Heart right ventricle (tissue), 16 donors: ENCODE measurements at regions not wholly inside any gene's neighbourhood (a gene's known extent, or its start where the extent isn't known, plus 50 kb on each side); places are given as distances from the start of the nearest gene placed in this dataset.

Source experiments
- ATAC-seq, 8 donors: fragments of 200-7000 bp; cut with Tn5 transposase; one replicate each; pipeline ENCODE4 v1.9.1; 2020; ENCODE audit warnings: mild to moderate bottlenecking in 8 of 8, moderate library complexity in 8 of 8, moderate number of reproducible peaks in 1 of 8
- DNase-seq, 2 donors: peaks; one replicate each; pipeline ENCODE4 v3.0.0-alpha.2; 2020
- H3K27ac ChIP-seq, 10 donors: fragments of 200-600 bp; sonication (generic) in 2 of 10; one replicate each; pipeline versions ENCODE4 v1.5.0 to v1.8.0; 2020 to 2022; ENCODE audit warnings: mild to moderate bottlenecking in 3 of 10
- H3K27me3 ChIP-seq, 7 donors: fragments of 200-600 bp; one replicate each; pipeline ENCODE4 v1.8.0; 2021 to 2022; ENCODE audit warnings: mild to moderate bottlenecking in 2 of 7
- H3K36me3 ChIP-seq, 9 donors: fragments of 200-600 bp; sonication (generic) in 1 of 9; one replicate each; pipeline versions ENCODE4 v1.5.0 to v1.8.0; 2020 to 2022; ENCODE audit warnings: mild to moderate bottlenecking in 2 of 9
- H3K4me1 ChIP-seq, 9 donors: fragments of 200-600 bp; sonication (generic) in 1 of 9; one replicate each; pipeline versions ENCODE4 v1.5.0 to v1.8.0; 2020 to 2022; ENCODE audit warnings: mild to moderate bottlenecking in 4 of 9
- H3K4me3 ChIP-seq, 10 donors: fragments of 200-600 bp; sonication (generic) in 2 of 10; one replicate each; pipeline versions ENCODE4 v1.5.0 to v1.8.0; 2020 to 2022; ENCODE audit warnings: mild to moderate bottlenecking in 7 of 10, moderate library complexity in 2 of 10
- H3K9me3 ChIP-seq, 11 donors: fragments of 200-600 bp in 10 of 11; sonication (generic) in 2 of 11; one replicate each; pipeline versions ENCODE4 v1.5.0 to v1.8.0; 2013 to 2022; ENCODE audit warnings: mild to moderate bottlenecking in 2 of 11, control low read depth in 1 of 11, moderate library complexity in 1 of 11
- WGBS, 2 donors: extraction: QIAGEN DNeasy Blood & Tissue Kit; methylation state at CpG; one replicate each; pipeline ENCODE4 v1.1.7; 2013; ENCODE audit warnings: inconsistent platforms in 1 of 2; 5-methylcytosine and 5-hydroxymethylcytosine counted together
- intact Hi-C, 10 donors: fragments of 100-400 bp; cut with DNase I; formaldehyde crosslinking; loops; one replicate each; pipeline versions ENCODE4 v1.11.1 to v1.14.2; 2022
- TF ChIP-seq, protein P1 (sequence below), 9 donors: fragments of 200-600 bp; sonication (generic) in 2 of 9; IDR thresholded peaks; one replicate each; pipeline versions ENCODE4 v1.5.0 to v1.8.0; 2021 to 2022; ENCODE audit warnings: antibody characterized with exemption in 9 of 9, mild to moderate bottlenecking in 5 of 9, moderate library complexity in 1 of 9
- donor health status: Arrhythmogenic right ventricular cardiomyopathy.
- donor health status: ischemic (EF 13 %, LVEDD 7.1; RV severe dilation, severe dysfunction).
- donor health status: healthy with polysubstance abuse.
- donor health status: DM: no; HTN: yes; CAD: no.
- donor health status: DM: no; HTN: no; CAD: no.
- donor health status: ischemic (EF 25% LVEDD 6.9; RV normal size, moderate dysfunction).
- donor health status: ischemic (EF 25% LVEDD 5.7; RV mildly dilated, moderate dysfunction).
- donor health status: healthy.
- donor health status: DM: yes; HTN: yes; CAD: no.
- donor health status: Ischemic cardiomyopathy.
- donor health status: ischemic (EF 35%, LVEDD 5.7; RV mildly dilated, moderate dysfunction).
- donor health status: nonischemic (EF 11% LVEDD 7.7; RV severe dilation, severe dysfunction).
- donor health status: DM: yes; HTN: yes; CAD: no.
- donor health status: PGD.
- donor health status: ischemic (EF 29% LVEDD 5.4; RV normal size, mild dysfunction).
- donor health status: nonischemic (EF 23%, LVEDD 6.1; RV moderate dilation, normal function).

DNA sequence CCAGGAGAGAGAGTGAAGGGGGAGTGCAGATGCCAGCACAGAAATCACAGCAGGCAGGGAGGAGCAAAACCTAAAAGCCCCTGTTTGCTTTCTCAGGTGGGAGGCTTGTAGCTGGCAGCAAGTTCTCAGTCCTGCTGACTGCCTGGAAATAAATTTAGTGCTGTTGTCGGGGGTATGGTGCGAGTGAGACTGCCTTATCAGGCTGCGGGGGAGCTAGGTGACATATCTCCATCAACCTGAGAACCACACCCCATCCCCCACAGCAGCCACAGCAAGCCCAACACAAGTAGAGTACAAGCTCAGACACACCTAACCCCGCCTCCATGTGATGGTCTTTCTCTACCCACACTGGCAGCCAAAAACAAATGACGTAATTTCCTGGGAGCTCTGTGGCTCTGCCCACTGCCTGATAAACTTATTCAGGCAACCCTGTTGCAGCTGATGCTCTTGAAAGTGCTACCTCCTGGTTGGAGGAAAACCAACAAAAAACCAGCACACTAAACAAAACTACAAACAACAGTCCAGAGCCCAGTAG is 953.4 kb upstream of the NDST4 start:
- no peak overlapping the region for H3K27ac ChIP-seq
- TF ChIP-seq, protein P1, sequence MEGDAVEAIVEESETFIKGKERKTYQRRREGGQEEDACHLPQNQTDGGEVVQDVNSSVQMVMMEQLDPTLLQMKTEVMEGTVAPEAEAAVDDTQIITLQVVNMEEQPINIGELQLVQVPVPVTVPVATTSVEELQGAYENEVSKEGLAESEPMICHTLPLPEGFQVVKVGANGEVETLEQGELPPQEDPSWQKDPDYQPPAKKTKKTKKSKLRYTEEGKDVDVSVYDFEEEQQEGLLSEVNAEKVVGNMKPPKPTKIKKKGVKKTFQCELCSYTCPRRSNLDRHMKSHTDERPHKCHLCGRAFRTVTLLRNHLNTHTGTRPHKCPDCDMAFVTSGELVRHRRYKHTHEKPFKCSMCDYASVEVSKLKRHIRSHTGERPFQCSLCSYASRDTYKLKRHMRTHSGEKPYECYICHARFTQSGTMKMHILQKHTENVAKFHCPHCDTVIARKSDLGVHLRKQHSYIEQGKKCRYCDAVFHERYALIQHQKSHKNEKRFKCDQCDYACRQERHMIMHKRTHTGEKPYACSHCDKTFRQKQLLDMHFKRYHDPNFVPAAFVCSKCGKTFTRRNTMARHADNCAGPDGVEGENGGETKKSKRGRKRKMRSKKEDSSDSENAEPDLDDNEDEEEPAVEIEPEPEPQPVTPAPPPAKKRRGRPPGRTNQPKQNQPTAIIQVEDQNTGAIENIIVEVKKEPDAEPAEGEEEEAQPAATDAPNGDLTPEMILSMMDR (IDR thresholded peaks at IDR 0.05): no peak
- H3K9me3 ChIP-seq: peaks cover 0 to 9% (median 0%) of the 10 kb centered on the region in 11 donors
- no peaks in the 10 kb centered on the region for H3K4me1 ChIP-seq
- H3K4me3 ChIP-seq: no peak overlapping the region
- ATAC-seq: no peak
- H3K27me3 ChIP-seq: no peaks in the 10 kb centered on the region
- intact Hi-C loops: no loop called here
- DNase-seq: no peak
- no peaks in the 10 kb centered on the region for H3K36me3 ChIP-seq
- 45% methylated on average over 5 of the region's 5 CpGs for whole genome bisulfite sequencing, 2 donors

DNA sequence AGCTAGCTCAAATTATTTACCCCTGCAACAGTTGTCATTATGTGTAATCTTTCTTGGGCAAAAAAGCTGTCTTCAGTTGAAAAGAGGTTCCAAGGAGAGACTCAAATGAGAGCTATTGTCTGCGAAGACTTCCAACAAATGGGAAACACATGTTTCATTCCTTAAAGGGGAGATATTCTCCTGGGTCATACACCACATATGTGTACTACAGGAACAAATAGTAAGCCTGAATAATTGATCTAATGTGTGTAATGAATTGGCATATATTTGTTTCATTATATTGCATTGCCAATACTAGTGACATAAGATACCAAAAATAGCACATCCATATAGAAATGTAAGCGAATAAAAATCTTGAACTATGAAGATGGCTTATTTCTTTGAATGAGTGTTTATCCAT is 950.9 kb upstream of the NDST4 start:
- ATAC-seq (no peak), DNase-seq (no peak)
- peaks cover 0 to 9% (median 0%) of the 10 kb centered on the region in 11 donors for H3K9me3 ChIP-seq
- H3K27ac ChIP-seq: no peak overlapping the region
- TF ChIP-seq, protein P1 (IDR thresholded peaks at IDR 0.05): no peak
- intact Hi-C loops: no loop called here
- no peaks in the 10 kb centered on the region for H3K27me3 ChIP-seq
- no peak overlapping the region for H3K4me3 ChIP-seq
- WGBS, 2 donors: 82 to 88% methylated on average over 2 of the region's 2 CpGs
- H3K36me3 ChIP-seq: no peaks in the 10 kb centered on the region
- no peaks in the 10 kb centered on the region for H3K4me1 ChIP-seq

DNA sequence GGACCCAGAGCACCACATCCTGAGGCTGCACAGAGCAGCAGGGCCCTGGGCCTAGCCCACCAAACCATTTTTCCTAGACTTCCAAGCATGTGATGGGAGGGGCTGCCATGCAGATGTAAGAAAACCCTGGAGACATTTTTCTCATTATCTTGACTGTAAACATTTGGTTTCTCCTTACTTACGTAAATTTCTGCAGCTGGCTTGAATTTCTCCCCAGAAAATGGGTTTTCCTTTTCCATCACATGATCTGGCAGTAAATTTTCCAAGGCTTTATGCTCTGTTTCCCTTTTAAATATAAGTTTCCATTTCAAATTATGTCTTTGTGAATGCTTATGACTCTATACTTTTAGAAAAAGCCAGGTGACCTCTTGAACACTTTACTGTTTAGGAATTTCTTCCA is 945.9 kb upstream of the NDST4 start:
- no peaks in the 10 kb centered on the region for H3K9me3 ChIP-seq
- H3K27ac ChIP-seq: no peak overlapping the region
- H3K27me3 ChIP-seq: no peaks in the 10 kb centered on the region
- TF ChIP-seq, protein P1 (IDR thresholded peaks at IDR 0.05): no peak
- WGBS, 2 donors: 55 to 56% methylated on average over 1 of the region's 1 CpG
- H3K4me3 ChIP-seq: no peak overlapping the region
- intact Hi-C loops: no loop called here
- no peaks in the 10 kb centered on the region for H3K4me1 ChIP-seq
- ATAC-seq (no peak), DNase-seq (no peak)
- no peaks in the 10 kb centered on the region for H3K36me3 ChIP-seq

DNA sequence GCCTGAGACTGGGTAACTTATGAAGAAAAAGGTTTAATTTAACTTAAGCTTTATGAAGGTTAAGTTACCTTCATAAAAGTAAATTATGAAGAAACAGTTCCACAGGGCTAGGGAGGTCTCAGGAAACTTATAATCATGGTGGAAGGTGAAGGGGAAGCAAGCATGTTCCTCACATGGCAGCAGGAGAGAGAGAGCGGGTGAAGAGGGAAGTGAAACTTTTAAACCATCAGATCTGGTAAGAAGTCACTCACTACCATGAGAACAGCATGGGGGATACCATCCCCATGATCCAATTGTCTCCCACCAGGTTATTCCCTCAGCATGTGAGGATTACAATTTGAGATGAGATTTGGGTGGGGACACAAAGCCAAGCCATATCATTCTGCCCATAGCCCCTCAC is 944.7 kb upstream of the NDST4 start:
- DNase-seq (no peak), ATAC-seq (no peak)
- WGBS, 2 donors: 81 to 96% methylated on average over 1 of the region's 1 CpG
- Histone ChIP-seq H3K4me3 (no peak overlapping the region), H3K36me3 (no peaks in the 10 kb centered on the region), H3K4me1 (no peaks in the 10 kb centered on the region), H3K9me3 (no peaks in the 10 kb centered on the region), H3K27ac (no peak overlapping the region), H3K27me3 (no peaks in the 10 kb centered on the region)
- intact Hi-C loops: no loop called here
- TF ChIP-seq, protein P1 (IDR thresholded peaks at IDR 0.05): no peak
